ENCODE measurements at regions not wholly inside any gene's neighbourhood (a gene's known extent, or its start where the extent isn't known, plus 50 kb on each side); places are given as distances from the start of the nearest gene placed in this dataset.

DNA sequence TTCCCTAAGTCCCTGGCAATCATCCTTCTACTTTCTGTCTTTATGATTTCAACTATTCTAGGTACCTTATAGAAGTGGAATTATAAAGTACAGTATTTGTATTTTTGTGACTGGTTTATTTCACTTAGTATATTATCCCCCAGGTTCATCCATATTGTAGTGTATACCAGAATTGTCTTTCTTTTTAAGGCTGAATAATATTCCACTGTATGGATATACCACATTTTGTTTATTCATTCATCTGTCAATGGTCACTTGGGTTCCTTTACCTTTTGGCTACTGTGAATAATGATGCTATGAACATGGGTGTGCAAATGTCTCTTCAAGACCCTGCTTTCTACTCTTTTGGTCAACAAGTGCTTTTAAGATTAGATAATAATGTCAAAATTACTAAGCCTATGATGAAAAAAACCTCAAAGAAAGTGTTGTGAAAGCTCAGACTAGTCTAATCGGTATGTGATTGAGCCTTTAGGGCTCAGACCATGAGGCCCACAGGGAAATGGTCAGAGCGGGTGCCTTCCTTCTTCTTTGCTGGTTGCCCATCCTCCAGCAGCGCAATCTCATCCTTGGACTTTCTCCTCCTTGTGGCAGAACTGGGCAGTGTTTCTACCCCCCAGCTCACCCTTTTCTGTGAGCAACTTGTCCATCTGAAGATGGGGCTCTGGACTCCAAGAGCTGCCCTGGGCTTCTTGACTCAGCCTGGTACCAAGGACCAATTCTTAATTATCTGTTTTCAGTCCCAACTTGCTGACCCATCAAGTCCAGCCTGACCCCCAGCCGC, 105.4 kb downstream of the TTC8 start:
- DNase-seq (ENCODE audit: low spot score) (no peak), ATAC-seq (ENCODE audit: low FRiP score) (no peak)
- TF ChIP-seq, protein P1, sequence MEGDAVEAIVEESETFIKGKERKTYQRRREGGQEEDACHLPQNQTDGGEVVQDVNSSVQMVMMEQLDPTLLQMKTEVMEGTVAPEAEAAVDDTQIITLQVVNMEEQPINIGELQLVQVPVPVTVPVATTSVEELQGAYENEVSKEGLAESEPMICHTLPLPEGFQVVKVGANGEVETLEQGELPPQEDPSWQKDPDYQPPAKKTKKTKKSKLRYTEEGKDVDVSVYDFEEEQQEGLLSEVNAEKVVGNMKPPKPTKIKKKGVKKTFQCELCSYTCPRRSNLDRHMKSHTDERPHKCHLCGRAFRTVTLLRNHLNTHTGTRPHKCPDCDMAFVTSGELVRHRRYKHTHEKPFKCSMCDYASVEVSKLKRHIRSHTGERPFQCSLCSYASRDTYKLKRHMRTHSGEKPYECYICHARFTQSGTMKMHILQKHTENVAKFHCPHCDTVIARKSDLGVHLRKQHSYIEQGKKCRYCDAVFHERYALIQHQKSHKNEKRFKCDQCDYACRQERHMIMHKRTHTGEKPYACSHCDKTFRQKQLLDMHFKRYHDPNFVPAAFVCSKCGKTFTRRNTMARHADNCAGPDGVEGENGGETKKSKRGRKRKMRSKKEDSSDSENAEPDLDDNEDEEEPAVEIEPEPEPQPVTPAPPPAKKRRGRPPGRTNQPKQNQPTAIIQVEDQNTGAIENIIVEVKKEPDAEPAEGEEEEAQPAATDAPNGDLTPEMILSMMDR (IDR thresholded peaks at IDR 0.05) = no peak

DNA sequence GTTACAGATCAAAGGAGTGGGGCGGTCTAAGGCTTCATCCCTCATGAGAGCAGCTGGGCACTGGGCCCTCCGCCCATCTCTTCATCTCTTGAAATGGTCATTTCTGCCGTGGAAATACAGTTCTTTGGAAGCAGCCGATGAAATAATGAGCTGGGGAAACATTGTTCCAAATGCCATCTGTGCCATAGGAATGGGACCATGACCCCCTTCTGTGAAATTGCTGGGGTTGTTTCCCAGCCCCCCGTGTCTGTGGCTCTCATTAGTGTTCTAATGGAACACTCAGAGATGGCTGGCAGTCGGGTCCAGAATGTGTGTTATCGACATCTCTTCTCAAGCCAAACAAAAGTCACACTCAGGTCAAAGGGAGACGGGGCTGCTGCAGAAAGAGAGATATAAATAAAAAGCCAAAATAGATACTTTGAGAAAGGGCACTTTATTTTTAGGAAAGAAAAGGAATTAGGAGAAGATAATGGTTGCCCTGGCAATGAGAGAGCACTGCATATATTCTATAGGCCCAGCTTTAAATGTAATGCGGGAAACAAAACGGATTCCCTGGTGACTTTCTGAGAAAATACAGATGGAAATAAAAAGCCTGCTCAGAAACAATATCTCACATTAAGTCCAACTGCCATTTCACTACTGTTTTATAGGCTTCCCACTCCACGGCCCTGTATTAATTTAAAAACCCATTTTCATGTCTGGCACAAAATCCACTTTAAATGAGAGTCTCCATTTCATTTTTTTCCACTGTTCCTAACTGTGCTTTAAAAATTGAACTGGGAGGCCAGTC, 107.1 kb downstream of the TTC8 start:
- ATAC-seq (ENCODE audit: low FRiP score) (no peak), DNase-seq (ENCODE audit: low spot score) (no peak)
- TF ChIP-seq, protein P1 (IDR thresholded peaks at IDR 0.05) = no peak

DNA sequence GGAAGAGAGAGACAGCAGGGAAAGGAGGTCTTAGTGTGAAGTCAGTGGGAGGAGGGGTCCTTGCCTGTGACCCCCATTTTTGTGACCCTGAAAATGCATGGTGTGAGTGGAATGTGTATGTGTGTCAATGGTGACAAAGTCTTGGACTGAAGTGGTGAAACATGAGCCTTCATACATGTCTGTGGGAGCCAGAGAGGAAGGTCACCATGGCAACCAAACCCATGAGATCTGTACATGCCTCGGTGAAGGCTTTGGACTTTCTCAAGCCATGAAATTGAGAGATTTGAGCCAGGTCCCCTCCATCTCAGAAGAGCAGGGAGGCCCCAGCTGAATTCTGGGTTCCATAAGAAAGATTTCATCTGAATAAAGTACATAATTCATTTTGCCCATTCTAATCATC, 108.7 kb downstream of the TTC8 start:
- no peak for ATAC-seq (ENCODE audit: low FRiP score)
- TF ChIP-seq, protein P1 (IDR thresholded peaks at IDR 0.05) = no peak
- no peak for DNase-seq (ENCODE audit: low spot score)

DNA sequence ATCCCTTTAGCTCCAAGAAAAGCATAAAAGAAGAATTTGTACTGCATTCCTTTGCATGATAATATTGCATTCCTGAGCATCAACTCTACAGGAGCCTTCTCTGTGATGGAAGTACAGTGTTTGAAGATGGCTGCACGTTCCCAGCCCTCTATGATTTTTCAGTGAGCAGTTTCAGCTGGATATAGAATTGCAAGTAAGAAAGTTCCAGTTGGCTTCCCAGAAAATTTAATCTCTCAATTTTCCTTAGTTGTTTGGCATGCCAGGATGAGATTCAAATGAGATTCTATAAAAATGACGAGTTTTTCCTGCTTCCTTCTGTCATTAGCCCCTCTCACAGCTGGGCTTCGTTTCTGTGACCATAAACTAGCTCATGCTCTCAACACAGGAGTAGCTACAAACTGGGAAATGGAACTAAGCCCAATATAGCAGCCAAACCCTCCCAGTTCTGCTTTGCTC, 109.9 kb downstream of the TTC8 start:
- TF ChIP-seq, protein P1 (IDR thresholded peaks at IDR 0.05) = no peak
- DNase-seq (ENCODE audit: low spot score) = no peak
- ATAC-seq (ENCODE audit: low FRiP score) = no peak

DNA sequence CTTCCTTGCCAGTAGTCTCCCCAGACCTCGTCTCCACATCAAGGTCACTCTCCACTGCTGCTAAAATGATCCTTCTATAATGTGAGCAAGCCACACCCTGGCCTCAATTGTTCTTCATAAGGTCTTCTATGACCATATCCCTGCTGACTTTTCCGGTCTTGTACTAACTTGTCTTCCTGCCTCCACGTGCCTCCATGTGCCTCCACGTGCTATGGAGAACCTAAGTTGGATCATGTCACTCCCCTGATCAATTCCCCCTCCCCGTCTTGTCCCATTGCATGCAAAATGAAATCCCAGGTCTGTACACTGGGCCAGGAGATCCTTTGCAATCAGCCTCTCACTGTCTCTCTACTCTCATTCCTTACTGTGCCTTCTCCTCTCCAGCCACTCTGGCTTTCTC, 110.6 kb downstream of the TTC8 start:
- no peak for DNase-seq (ENCODE audit: low spot score)
- ATAC-seq (ENCODE audit: low FRiP score) = no peak
- TF ChIP-seq, protein P1 (IDR thresholded peaks at IDR 0.05) = no peak

DNA sequence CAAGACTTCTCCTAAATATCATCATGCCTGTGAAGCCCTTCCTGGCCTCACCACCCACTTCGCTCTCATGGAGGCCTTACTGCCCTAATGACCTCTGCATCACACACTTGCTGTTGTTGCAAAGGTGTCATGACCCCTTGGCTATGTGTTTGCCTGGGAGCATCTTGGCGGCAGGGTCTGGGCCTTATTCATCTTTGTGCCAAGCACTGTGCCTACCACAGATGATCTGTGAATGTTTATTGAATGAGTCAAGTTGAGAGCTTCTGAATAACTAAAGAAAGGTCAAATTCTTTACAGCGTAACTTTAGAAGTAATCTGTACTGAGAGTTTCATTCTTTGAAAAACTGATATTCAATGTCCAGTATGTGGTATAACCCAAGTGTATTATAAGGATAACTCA, 113.3 kb downstream of the TTC8 start:
- TF ChIP-seq, protein P1 (IDR thresholded peaks at IDR 0.05) = no peak
- ATAC-seq (ENCODE audit: low FRiP score) (no peak), DNase-seq (ENCODE audit: low spot score) (no peak)
